H9 (cell line): ENCODE measurements at regions not wholly inside any gene's neighbourhood (a gene's known extent, or its start where the extent isn't known, plus 50 kb on each side); places are given as distances from the start of the nearest gene placed in this dataset.

Experiments used
- DNase-seq: peaks from one replicate; pipeline ENCODE4 v3.0.0-alpha.2; 2017
- H2AFZ ChIP-seq: one replicate; pipeline ENCODE4 v1.6.1; 2013; ENCODE audit warnings: mild to moderate bottlenecking, low read length, control low read depth, moderate library complexity
- H2AK5ac ChIP-seq: 2 replicates; pipeline ENCODE4 v1.6.1; 2013; ENCODE audit warnings: low read length, control low read depth, mixed read lengths; ENCODE audit not compliant: insufficient read length
- H2BK120ac ChIP-seq: one replicate; pipeline ENCODE4 v1.6.1; 2013; ENCODE audit warnings: low read depth, mild to moderate bottlenecking, low read length, control low read depth, inconsistent platforms; ENCODE audit not compliant: poor library complexity, severe bottlenecking
- H2BK12ac ChIP-seq: 2 replicates; pipeline ENCODE4 v1.6.1; 2013; ENCODE audit warnings: low read length, control low read depth, mixed read lengths, low read depth; ENCODE audit not compliant: insufficient read length
- H2BK15ac ChIP-seq: 2 replicates; pipeline ENCODE4 v1.6.1; 2013; ENCODE audit warnings: low read depth, low read length, control low read depth
- H2BK20ac ChIP-seq: one replicate; pipeline ENCODE4 v1.6.1; 2013; ENCODE audit warnings: low read depth, mild to moderate bottlenecking, low read length, control low read depth, inconsistent platforms; ENCODE audit not compliant: poor library complexity, severe bottlenecking
- H2BK5ac ChIP-seq: 2 replicates; pipeline ENCODE4 v1.6.1; 2013; ENCODE audit warnings: low read length, control low read depth, mixed read lengths; ENCODE audit not compliant: insufficient read length
- H3K14ac ChIP-seq: 2 replicates; pipeline ENCODE4 v1.6.1; 2013; ENCODE audit warnings: low read length, control low read depth; ENCODE audit not compliant: insufficient read depth
- H3K18ac ChIP-seq: 2 replicates; pipeline ENCODE4 v1.6.1; 2013; ENCODE audit warnings: low read depth, mild to moderate bottlenecking, mixed read lengths, low read length, control low read depth; ENCODE audit not compliant: insufficient read length
- H3K23ac ChIP-seq: 2 replicates; pipeline ENCODE4 v1.6.1; 2013; ENCODE audit warnings: low read length, control low read depth, mixed read lengths, low read depth; ENCODE audit not compliant: insufficient read length
- H3K23me2 ChIP-seq: 2 replicates; pipeline ENCODE4 v1.6.1; 2013; ENCODE audit warnings: low read depth, mild to moderate bottlenecking, mixed read lengths, low read length, control low read depth; ENCODE audit not compliant: insufficient read length, poor library complexity, severe bottlenecking
- H3K27ac ChIP-seq: 2 replicates; pipeline ENCODE4 v1.5.1; 2013; ENCODE audit warnings: low read length, control low read depth, mixed read lengths, low read depth; ENCODE audit not compliant: insufficient read length
- H3K27me3 ChIP-seq: 2 replicates; pipeline ENCODE4 v1.6.1; 2013; ENCODE audit warnings: low read length, control low read depth, inconsistent platforms; ENCODE audit not compliant: insufficient read depth
- H3K4ac ChIP-seq: 2 replicates; pipeline ENCODE4 v1.6.1; 2013; ENCODE audit warnings: low read depth, mild to moderate bottlenecking, control low read depth, inconsistent platforms, low read length, moderate library complexity
- H3K4me1 ChIP-seq: 2 replicates; pipeline ENCODE4 v1.6.1; 2013; ENCODE audit warnings: low read length, control low read depth, inconsistent platforms; ENCODE audit not compliant: insufficient read depth
- H3K4me2 ChIP-seq: 2 replicates; pipeline ENCODE4 v1.6.1; 2013; ENCODE audit warnings: low read length, control low read depth, mixed read lengths; ENCODE audit not compliant: insufficient read length, insufficient read depth
- H3K56ac ChIP-seq: 2 replicates; pipeline ENCODE4 v1.6.1; 2013; ENCODE audit warnings: low read depth, mild to moderate bottlenecking, mixed read lengths, low read length, control low read depth; ENCODE audit not compliant: insufficient read length
- H3K79me1 ChIP-seq: 2 replicates; pipeline ENCODE4 v1.6.1; 2013; ENCODE audit warnings: low read depth, mild to moderate bottlenecking, moderate library complexity, low read length, control low read depth, inconsistent platforms; ENCODE audit not compliant: insufficient read depth, poor library complexity, severe bottlenecking
- H3K79me2 ChIP-seq: 2 replicates; pipeline ENCODE4 v1.6.1; 2013; ENCODE audit warnings: low read length, control low read depth, inconsistent platforms; ENCODE audit not compliant: insufficient read depth
- H3K9ac ChIP-seq: 2 replicates; pipeline ENCODE4 v1.6.1; 2013; ENCODE audit warnings: low read length, control low read depth, mixed read lengths; ENCODE audit not compliant: insufficient read length; ENCODE audit errors: extremely low read depth
- H3K9me3 ChIP-seq: one replicate; pipeline ENCODE4 v1.6.1; 2013; ENCODE audit warnings: low read depth, low read length, inconsistent platforms; ENCODE audit not compliant: control insufficient read depth
- H3T11ph ChIP-seq: one replicate; pipeline ENCODE4 v1.6.1; 2013; ENCODE audit warnings: mild to moderate bottlenecking, low read length, control low read depth, inconsistent platforms
- H4K20me1 ChIP-seq: one replicate; pipeline ENCODE4 v1.6.1; 2013; ENCODE audit not compliant: control insufficient read depth, insufficient read length, insufficient read depth
- H4K5ac ChIP-seq: 2 replicates; pipeline ENCODE4 v1.6.1; 2013; ENCODE audit warnings: low read depth, mild to moderate bottlenecking, mixed read lengths, low read length, control low read depth; ENCODE audit not compliant: insufficient read length
- H4K8ac ChIP-seq: replicated peaks from 2 replicates; pipeline ENCODE4 v1.6.1; 2013; ENCODE audit warnings: low read length, control low read depth, mixed read lengths, low read depth; ENCODE audit not compliant: insufficient read length
- H4K91ac ChIP-seq: 2 replicates; pipeline ENCODE4 v1.6.1; 2013; ENCODE audit warnings: low read depth, mild to moderate bottlenecking, moderate library complexity, mixed read lengths, low read length, control low read depth; ENCODE audit not compliant: insufficient read length
- H3K27ac Mint-ChIP-seq, 3 experiments: 2 replicates in 2 of 3; 3 replicates in 1 of 3; pipeline ENCODE4 v1.8.0; 2020 to 2021; ENCODE audit warnings: mixed read lengths in 3 of 3, mild to moderate bottlenecking in 1 of 3, moderate library complexity in 1 of 3
- H3K27me3 Mint-ChIP-seq: 2 replicates; pipeline ENCODE4 v1.8.0; 2021; ENCODE audit warnings: low read depth, mild to moderate bottlenecking, moderate library complexity, mixed read lengths
- H3K36me3 Mint-ChIP-seq, 3 experiments: 2 replicates in 2 of 3; 3 replicates in 1 of 3; pipeline ENCODE4 v1.8.0; 2020 to 2021; ENCODE audit warnings: low read depth in 3 of 3, mixed read lengths in 3 of 3; ENCODE audit not compliant: insufficient read depth in 1 of 3
- H3K4me1 Mint-ChIP-seq, 2 experiments: 2 replicates each; pipeline ENCODE4 v1.8.0; 2020; ENCODE audit warnings: mixed read lengths in 2 of 2
- H3K4me3 Mint-ChIP-seq, 2 experiments: 2 replicates in 1 of 2; 3 replicates in 1 of 2; pipeline ENCODE4 v1.8.0; 2020 to 2021; ENCODE audit warnings: mild to moderate bottlenecking in 2 of 2, mixed read lengths in 2 of 2, moderate library complexity in 1 of 2
- H3K9me3 Mint-ChIP-seq, 2 experiments: 2 replicates in 1 of 2; 3 replicates in 1 of 2; pipeline ENCODE4 v1.8.0; 2020; ENCODE audit warnings: mild to moderate bottlenecking in 2 of 2, mixed read lengths in 2 of 2, moderate library complexity in 1 of 2
- WGBS: extraction: QIAGEN DNeasy Blood & Tissue Kit; methylation state at CpG from one replicate; pipeline ENCODE4 v1.1.7; 2013; ENCODE audit warnings: missing lambda C conversion rate, low lambda C conversion rate, mixed read lengths; ENCODE audit not compliant: insufficient read length; ENCODE audit errors: extremely low coverage; 5-methylcytosine and 5-hydroxymethylcytosine counted together
- TF ChIP-seq, protein P1 (sequence below): fragments of 200-600 bp; sonication (generic); conservative IDR thresholded peaks from 3 replicates; pipeline ENCODE4 v1.8.0; 2021; ENCODE audit warnings: antibody characterized with exemption, mild to moderate bottlenecking

DNA sequence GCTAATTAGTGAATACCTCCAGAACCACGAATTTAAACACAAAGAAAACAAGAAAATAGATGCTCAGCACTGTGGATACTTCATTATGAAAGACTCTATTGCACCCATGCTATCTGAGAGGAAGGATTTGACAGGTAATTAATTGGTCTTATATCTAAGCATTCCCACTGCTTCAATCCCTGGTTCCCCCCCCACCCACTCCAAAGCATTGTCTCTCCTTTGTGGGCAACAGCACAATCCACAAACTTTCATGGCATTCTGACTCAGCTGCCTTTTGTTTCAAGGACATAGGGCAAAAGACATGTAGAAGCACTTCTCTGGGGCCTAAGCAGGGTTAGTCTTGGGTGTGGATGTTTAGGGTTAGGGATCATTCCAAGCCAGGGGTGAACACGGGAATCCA lies 551.4 kb downstream of the BUD13 start:
- Histone ChIP-seq H3K4me2 (no peak overlapping the region), H3K79me2 (no peaks in the 10 kb centered on the region)
- no CpG with 5 or more reads among the region's 2 CpGs for WGBS

More for the DNA sequence above, 551.4 kb downstream of the BUD13 start:
- Histone ChIP-seq H2BK12ac (no peak overlapping the region), H2BK15ac (no peak overlapping the region), H4K8ac (no peak overlapping the region), H3T11ph (no peak overlapping the region), H3K4ac (no peak overlapping the region), H3K56ac (no peak overlapping the region), H2AK5ac (no peak overlapping the region), H3K14ac (no peak overlapping the region), H2BK5ac (no peak overlapping the region), H2BK120ac (no peak overlapping the region), H4K91ac (no peak overlapping the region), H3K9ac (no peak overlapping the region), H3K4me1 (no peaks in the 10 kb centered on the region), H3K18ac (no peak overlapping the region), H3K27ac (no peak overlapping the region), H2BK20ac (no peak overlapping the region), H3K27me3 (no peaks in the 10 kb centered on the region), H4K5ac (no peak overlapping the region), H3K23ac (no peak overlapping the region), H2AFZ (no peak overlapping the region), H4K20me1 (no peaks in the 10 kb centered on the region), H3K23me2 (no peaks in the 10 kb centered on the region), H3K9me3 (no peaks in the 10 kb centered on the region), H3K79me1 (no peaks in the 10 kb centered on the region)
- no peak overlapping the region for H3K27ac Mint-ChIP-seq
- peaks cover 7 to 10% (median 9%) of the 10 kb centered on the region in 3 experiments for H3K36me3 Mint-ChIP-seq
- H3K9me3 Mint-ChIP-seq = peaks cover 10 to 12% of the 10 kb centered on the region in 2 experiments; a peak in 3 of 5 replicates
- no peak overlapping the region; a peak in 1 of 5 replicates for H3K4me3 Mint-ChIP-seq
- TF ChIP-seq, protein P1, sequence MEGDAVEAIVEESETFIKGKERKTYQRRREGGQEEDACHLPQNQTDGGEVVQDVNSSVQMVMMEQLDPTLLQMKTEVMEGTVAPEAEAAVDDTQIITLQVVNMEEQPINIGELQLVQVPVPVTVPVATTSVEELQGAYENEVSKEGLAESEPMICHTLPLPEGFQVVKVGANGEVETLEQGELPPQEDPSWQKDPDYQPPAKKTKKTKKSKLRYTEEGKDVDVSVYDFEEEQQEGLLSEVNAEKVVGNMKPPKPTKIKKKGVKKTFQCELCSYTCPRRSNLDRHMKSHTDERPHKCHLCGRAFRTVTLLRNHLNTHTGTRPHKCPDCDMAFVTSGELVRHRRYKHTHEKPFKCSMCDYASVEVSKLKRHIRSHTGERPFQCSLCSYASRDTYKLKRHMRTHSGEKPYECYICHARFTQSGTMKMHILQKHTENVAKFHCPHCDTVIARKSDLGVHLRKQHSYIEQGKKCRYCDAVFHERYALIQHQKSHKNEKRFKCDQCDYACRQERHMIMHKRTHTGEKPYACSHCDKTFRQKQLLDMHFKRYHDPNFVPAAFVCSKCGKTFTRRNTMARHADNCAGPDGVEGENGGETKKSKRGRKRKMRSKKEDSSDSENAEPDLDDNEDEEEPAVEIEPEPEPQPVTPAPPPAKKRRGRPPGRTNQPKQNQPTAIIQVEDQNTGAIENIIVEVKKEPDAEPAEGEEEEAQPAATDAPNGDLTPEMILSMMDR = no peak
- H3K27me3 Mint-ChIP-seq = peaks cover 9% of the 10 kb centered on the region
- peaks cover 23 to 25% of the 10 kb centered on the region in 2 experiments for H3K4me1 Mint-ChIP-seq
- DNase-seq = no peak
